T1000 (cell line): ENCODE measurements at regions not wholly inside any gene's neighbourhood (a gene's known extent, or its start where the extent isn't known, plus 50 kb on each side); places are given as distances from the start of the nearest gene placed in this dataset.
"Not testable (repeated sequence)": the region's sequence is repeated elsewhere in the genome, so short reads cannot be mapped to it uniquely, and the experiment has no call there.

Source experiments
- DNase-seq: peaks from one replicate; lab custom pipeline; 2025; ENCODE audit warnings: mixed read lengths; lab: John Stamatoyannopoulos, UW

DNA sequence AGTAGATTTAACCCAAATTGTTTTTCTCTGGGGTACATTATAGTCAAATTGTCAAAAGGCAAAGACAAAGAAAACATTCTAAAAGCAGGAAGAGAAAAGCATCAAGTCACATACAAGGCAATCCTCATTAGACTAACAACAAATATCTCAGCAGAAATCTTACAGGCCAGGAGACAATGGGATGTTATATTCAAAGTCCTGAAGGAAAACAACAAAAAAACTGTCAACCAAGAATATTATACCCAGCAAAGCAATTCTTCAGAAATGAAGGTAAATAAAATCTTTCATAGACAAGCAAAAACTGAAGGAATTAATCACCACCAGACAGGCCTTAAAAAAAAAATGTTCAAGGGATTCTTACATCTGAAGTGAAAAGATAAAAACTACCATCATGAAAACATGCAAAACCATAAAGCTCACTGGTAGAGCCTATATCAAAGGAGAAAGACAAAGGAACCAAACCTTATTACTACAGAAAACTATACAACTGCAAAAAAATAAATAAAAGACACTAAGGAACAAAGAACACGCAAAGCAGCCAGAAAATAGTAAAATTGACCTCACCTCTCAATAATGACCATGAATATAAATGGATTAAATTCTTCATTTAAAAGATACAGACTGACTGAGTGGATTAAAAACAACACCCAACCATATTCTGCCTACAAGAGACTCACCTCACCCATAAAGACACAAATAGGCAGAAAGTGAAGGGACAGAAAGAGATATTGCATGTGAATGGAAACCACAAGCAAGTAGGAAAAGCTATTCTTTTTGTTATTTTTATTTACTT, 113.8 kb upstream of the ZC3H11B start:
- no peak for DNase-seq

DNA sequence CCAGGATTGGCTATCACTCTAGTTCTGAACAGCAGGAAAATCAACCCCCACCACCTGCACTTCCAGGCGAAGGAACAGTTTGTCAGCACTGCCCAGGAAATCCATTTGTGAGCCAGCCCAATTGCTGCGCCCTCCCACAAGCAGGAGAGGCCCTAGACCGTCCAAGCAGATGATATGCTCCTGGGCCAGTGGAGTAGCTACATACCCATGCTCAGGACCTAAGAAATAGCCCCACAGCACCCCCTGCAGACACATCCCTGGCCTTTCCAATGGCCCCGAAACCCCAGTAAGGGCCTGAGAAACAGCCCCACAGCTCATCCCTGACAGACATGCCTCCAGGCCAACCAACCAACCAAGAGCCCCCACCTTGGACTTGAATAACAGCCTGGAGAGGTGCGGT, 111.5 kb upstream of the ZC3H11B start:
- no peak for DNase-seq

DNA sequence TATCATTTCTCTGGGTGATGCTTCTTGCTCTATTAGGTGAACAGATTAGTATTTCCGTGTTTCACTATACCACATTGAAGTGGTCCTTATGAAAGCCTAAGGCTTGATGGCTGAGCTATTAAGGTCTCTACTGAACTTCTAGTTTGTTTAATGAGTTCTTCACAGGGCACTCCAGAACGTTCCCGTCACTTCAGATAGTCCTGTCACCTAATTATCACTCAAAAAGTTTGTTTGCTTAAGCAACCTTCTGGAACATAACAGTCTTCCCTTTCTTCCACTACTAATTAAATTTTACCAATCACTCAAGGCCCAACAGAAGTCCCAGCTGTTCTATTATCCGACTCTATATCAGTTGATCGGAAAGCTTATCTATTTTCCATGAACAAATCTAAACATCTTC, 104.6 kb upstream of the ZC3H11B start:
- DNase-seq, result no peak

GRCh38 chr1:219716611-219717114, 103.8 kb upstream of the ZC3H11B start:
- DNase-seq, result no peak

- DNase-seq, result no peak
These were observed 101.1 kb upstream of the ZC3H11B start for GRCh38 chr1:219713981-219714381.

- DNase-seq, result no peak
These were observed 99.6 kb upstream of the ZC3H11B start for GRCh38 chr1:219712506-219712905.

- DNase-seq, result peak; percentile 77
These were observed 97.8 kb upstream of the ZC3H11B start for GRCh38 chr1:219710529-219711194.

DNA sequence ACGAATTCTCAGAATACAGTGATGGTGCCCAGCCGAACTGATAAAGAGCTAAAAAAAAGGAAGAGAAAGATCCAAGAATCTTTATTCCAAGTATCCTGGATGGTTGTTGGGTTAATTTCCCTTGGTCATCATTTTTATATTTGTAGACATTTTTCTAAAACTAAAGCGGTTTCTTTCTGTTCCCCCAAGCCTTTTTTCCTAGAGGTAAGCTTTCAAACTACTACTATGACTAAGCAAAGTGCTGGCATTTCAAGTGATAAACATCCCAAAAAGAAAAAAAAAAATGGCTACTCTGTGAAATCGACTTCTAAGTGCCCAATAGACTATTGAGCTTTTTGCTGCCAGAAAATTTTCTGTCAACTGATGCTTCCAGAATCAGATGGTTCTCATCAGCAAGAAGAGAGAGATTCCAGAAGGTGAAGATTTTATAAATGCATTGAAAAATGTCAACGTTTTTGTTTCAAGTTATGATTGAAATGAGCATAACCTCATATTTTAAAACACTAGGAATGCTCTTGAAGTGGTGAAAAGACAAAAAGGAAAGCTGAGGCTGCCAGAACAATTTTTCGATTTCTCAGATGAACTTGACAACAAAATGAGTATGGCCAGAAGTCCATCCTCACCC, 96.1 kb upstream of the ZC3H11B start:
- no peak for DNase-seq

DNA sequence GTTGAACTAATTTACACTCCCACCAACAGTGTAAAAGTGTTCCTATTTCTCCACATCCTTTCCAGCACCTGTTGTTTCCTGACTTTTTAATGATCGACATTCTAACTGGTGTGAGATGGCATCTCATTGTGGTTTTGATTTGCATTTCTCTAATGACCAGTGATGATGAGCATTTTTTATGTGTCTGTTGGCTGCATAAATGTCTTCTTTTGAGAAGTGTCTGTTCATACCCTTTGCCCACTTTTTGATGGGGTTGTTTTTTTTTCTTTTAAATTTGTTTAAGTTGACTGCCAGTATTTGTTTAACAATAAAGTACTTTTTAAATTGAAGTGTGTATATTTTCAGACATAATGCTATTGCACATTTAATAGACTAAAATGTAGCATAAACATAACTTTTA, 95.0 kb upstream of the ZC3H11B start:
- not testable (repeated sequence) for DNase-seq

GRCh38 chr1:219704331-219704730, 91.4 kb upstream of the ZC3H11B start:
- DNase-seq, result not testable (repeated sequence)

- no peak for DNase-seq
These were observed 90.4 kb upstream of the ZC3H11B start for GRCh38 chr1:219703368-219703639.

DNA sequence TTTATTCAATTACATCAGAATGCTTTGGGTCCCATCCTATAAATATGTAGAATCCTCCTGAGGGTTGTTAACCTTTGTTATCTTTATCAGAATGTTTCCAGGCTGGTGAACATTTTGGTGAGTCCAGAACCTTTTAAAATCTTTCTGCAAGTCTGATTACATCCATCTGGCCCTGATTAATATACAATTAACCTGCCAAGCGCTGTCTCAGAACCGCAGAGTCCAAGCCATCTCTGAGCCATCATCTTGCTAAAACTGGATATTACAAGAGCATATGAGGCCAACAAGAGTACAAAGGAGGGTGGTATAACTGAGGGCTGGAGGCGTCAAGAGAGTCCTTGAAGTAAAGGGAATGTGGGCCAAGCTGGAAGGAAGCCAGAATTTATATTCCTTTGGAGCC, 88.6 kb upstream of the ZC3H11B start:
- DNase-seq, result no peak

GRCh38 chr1:219699870-219700269, 87.0 kb upstream of the ZC3H11B start:
- no peak for DNase-seq

GRCh38 chr1:219697682-219698081, 84.8 kb upstream of the ZC3H11B start:
- no peak for DNase-seq

GRCh38 chr1:219692981-219693380, 80.1 kb upstream of the ZC3H11B start:
- DNase-seq, result no peak

- DNase-seq, result no peak
These were observed 76.9 kb upstream of the ZC3H11B start for GRCh38 chr1:219689774-219690173.

- DNase-seq, result no peak
These were observed 74.9 kb upstream of the ZC3H11B start for GRCh38 chr1:219687779-219688178.

DNA sequence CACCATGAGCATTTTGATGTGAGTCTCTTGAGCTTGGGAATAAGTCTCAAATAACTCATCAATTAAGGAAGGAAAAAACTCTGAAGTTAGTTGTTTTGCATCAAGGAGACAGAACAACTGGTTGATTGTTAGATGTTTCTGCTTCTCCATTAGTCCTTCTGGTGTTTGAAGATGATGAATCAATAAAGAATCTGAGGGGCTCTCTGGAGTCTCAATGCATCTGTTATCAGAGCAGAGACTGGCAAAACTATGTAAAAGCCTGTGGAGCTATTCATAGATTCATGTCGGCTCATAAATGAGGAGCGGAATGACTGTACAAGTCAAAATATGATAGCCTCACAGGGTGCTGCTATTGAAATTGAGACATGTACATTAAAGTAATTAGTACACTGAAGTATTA, 73.3 kb upstream of the ZC3H11B start:
- no peak for DNase-seq

DNA sequence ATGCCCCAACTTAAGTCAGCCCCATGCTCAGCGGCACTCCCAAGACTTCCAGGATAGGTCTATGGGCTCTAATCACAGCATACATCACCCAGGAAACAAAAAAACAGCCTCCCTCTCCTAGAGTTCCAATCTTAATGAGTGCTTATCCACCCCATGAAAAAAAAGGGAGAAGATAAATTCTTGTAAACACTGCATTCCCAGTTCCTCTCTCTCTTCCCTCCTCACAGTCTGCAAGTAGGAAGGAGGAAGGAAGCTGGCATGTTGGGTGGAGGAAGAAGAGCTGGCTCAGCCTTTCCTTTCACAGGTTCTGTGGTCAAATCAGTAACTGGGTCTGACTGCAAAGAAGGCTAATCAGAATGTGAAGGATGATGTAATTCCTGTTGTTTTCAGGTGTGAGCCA, 69.9 kb upstream of the ZC3H11B start:
- no peak for DNase-seq

DNA sequence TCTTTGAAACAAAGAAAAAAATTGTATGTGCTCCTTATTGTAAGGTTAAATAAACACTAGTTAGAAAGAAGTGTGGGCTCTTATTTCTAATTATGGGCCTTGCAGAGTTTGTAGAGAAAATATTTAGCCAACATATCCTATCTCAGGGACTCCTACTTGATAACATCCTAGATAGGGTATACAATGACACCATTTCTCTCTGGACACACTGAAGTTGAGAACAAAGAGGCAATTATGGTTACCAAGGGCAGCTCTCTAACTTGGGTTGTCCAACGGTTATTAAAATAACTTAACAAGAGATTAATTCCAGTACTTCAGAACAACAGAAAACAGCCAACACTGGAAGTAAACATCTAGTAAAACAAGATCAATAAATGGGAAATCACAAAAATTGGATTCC, 69.0 kb upstream of the ZC3H11B start:
- no peak for DNase-seq

DNA sequence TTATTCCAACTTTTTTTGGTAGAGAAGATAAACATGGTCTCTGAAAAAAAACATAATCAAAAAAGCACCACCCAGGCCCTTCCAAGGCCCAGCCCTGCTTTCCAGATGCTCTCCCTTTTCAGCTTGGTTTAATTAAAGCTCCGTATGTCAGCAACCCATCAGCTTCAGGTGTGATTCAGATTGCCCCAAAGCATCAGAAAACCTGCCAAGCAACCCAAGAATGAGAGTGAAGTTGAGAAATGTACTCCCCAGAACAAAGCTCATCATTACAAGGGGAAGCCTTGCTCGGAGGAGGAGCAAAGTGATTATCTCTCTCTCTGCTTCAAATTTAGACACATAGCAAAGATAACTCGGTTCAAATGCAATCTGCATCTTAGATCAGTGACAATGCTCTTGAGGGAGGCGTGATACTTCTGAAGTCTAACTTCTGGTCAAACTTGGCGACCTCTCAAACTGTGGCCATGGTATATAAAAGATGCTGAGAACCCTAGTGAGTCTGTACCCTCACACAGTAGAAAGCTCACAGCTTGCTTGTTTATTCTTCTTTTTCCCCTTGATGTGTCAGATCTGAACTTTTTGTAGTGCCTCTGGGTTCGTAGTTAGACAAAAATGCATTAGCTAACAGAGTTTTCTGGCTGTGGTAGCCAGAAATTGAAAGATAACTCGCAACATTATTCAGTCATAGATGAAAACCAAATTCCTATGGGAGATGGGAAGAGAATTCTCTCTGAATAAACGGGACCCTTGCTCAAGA, 63.3 kb upstream of the ZC3H11B start:
- no peak for DNase-seq

GRCh38 chr1:219670426-219671149, 57.7 kb upstream of the ZC3H11B start:
- peak; percentile 17 for DNase-seq
